HG02885 (cell line): ENCODE measurements at regions not wholly inside any gene's neighbourhood (a gene's known extent, or its start where the extent isn't known, plus 50 kb on each side); places are given as distances from the start of the nearest gene placed in this dataset.
"Not testable (repeated sequence)": the region's sequence is repeated elsewhere in the genome, so short reads cannot be mapped to it uniquely, and the experiment has no call there.

Experiments used
- ATAC-seq: cut with Tn5 transposase; IDR thresholded peaks from one replicate; pipeline ENCODE4 v1.9.1; 2021; ENCODE audit warnings: mild to moderate bottlenecking; ENCODE audit not compliant: unreplicated experiment, poor library complexity

GRCh38 chr2:83916559-83916958 is 542.5 kb downstream of the SUCLG1 start:
- ATAC-seq: no peak

GRCh38 chr2:83915381-83915780 is 543.7 kb downstream of the SUCLG1 start:
- ATAC-seq: no peak

DNA sequence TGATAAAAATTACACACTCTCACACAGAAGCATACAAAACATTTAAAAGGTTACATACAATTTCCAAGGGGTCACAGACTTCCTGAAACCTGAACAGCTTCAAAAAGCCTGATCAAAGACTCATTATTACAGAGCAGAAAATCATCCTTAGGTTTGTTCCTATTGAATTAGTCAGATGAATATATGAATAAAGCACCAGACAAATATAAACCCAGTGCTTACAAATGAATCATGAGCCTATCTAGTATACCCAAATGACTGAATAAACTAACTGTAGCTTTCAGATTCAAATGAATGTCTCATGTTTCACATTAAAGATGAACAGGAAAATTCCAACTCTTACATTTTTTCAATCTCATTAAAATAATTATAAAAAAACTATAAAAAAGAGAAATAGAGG is 550.3 kb downstream of the SUCLG1 start:
- no peak for ATAC-seq

GRCh38 chr2:83901317-83901716 is 557.8 kb downstream of the SUCLG1 start:
- ATAC-seq: no peak

GRCh38 chr2:83900862-83901261 is 558.2 kb downstream of the SUCLG1 start:
- ATAC-seq: no peak

DNA sequence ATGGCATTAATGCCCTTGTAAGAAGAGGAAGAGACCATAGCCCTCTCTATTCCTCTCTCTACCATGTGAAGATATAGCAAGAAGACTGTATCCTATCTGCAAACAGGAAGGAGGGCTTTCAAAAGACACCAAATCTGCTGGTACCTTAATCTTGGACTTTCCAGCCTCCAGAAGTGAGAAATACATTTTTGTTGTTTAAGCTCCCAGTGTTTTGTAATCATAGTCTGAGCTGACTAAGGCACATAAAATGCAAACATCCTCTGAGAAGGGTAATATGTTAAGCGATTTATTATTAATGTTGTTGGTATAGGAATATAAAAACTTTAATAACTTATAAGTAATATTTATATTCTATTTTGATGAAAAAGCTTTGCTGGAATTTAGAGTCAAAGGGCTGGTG is 559.8 kb downstream of the SUCLG1 start:
- ATAC-seq: no peak

GRCh38 chr2:83894976-83895375 is 564.1 kb downstream of the SUCLG1 start:
- no peak for ATAC-seq

- no peak for ATAC-seq
Observed at GRCh38 chr2:83887757-83888156, 571.3 kb downstream of the SUCLG1 start.

GRCh38 chr2:83879127-83879526 is 580.0 kb downstream of the SUCLG1 start:
- ATAC-seq: no peak

GRCh38 chr2:83877261-83877660 is 581.8 kb downstream of the SUCLG1 start:
- ATAC-seq: not testable (repeated sequence)

GRCh38 chr2:83874712-83875430 is 584.2 kb downstream of the SUCLG1 start:
- ATAC-seq: no peak

- ATAC-seq: no peak
Observed at GRCh38 chr2:83874066-83874465, 585.0 kb downstream of the SUCLG1 start.

DNA sequence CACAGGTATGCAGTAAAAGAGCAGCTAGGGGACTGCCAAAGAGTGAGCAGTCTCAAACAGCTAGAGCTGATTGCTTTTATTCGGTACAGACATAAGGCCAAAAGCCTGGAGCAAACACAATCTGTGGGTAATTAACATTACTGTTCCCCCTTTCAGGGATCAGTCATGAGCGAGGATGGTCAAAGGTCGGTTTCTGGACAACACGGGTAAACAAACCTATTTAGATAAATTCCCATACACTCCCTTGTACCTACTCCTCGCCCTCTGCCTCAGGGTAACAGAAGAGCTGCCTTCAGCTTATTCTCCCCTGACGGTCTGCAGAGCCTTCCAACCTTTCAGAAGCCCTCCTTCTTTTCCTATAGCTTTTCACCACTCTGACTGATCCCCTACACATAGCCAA is 586.0 kb downstream of the SUCLG1 start:
- ATAC-seq: no peak

DNA sequence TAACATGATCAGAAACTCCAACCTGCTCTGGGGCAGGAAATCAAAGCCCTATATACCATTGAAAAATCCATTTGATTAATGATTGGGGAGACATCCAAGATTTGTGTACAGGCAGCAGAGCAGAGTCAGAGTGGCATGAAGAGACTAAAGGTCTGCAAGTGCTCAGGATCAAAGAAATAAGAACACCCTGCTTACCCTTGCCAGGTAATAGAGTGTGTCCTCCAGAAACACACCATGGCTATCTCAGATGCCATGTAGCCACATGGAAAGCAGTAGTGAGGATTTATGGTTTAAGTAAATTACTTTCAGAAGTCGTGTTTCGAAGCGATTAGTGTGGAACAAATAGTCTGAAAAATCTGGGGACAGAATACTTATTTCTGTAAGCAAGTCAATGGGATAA is 592.9 kb downstream of the SUCLG1 start:
- ATAC-seq: no peak

DNA sequence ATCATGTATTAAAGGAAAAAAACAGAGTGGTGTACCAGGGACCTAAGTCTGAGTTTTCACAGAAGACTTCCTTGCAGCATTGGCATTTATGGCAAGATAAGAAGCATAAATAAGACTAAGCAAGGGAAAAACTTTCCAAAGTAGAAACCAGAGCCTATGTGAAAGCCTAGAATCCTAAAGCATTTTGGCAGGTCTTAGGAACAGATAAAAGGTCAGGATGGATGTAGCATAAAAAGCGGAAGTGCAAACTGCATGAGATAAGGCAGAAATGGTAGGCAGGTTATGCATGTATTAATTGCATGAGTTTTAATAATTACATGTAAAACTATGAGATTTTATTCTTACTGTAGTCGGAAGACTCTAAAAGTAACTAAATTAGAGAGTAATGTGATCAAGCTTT is 596.5 kb downstream of the SUCLG1 start:
- ATAC-seq: no peak

GRCh38 chr2:83860320-83860719 is 598.8 kb downstream of the SUCLG1 start:
- ATAC-seq: no peak

DNA sequence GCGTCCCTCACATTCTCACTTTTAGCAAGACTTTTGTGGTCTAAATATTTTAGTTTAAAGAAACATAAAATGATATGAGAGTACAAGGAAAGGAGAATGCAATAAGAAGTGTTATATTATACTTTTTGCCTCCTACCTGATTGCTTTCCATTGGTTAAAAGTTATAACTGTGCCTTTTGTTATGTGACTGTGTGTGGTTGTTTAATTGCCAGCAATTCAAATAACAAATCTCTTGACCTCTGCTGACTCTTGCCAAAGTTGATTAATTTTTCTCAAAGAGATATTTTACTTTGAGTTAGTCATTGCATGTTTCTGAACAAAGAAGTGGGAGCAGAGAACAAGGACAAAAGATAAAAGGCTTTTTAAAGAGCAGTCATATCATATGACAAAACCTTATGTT is 599.5 kb downstream of the SUCLG1 start:
- ATAC-seq: no peak

GRCh38 chr2:83851066-83851465 is 608.0 kb downstream of the SUCLG1 start:
- no peak for ATAC-seq

- no peak for ATAC-seq
Observed at GRCh38 chr2:83850071-83850725, 608.9 kb downstream of the SUCLG1 start.

DNA sequence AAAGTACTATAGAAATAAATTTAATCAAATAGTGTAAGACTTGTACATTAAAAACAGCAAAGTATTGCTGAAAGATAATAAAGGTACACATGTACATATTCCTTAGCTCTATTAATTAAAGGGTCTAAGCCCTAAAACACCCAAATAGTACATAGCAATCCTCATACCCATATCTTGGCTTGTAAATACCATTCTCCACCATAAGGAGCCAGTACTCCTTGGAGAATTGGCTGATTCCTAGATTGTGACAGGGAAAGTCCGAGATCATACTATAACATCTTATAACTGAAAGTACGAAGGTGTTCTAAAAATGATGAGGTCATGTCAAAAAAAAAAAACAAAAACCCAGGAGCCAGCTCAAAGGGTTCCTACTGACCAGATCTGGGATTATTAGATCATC is 614.6 kb downstream of the SUCLG1 start:
- no peak for ATAC-seq

DNA sequence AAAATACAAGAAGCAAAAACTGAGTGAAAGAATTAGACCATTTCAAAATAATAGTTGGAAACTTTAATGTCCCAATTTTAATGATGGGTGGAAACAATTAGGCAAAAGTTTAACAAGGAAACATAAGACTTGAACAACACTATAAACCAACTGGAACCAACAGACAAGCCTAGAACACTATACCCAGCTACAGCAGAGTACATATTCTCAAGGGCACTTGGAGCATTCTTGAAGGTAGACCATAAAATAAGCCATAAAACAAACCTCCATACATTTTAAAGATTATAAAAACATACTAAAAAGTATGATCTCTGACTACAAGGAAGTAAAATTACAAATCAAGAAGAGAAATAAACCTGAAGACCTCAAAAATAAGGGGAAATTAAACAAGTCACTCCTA is 616.7 kb downstream of the SUCLG1 start:
- no peak for ATAC-seq

DNA sequence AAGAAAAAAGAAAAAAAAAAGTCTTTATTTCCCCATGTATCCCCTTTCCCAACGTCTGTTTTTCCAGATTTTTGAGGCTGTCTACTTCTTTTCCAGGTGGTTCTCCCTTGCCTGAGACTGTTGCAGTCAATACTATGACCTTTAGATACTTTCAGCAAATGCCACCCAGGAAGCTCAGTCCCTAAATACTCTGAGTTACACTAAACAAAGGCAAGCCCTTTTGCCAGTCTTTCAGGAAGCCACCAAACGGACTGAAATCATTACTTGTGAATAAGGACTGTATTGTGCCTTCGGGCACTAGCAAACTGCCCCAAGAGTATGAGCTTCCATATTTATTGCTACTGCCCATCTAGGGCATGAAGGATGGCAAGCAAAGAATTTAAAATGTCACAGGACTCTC is 621.3 kb downstream of the SUCLG1 start:
- ATAC-seq: no peak
